ENCODE measurements at regions not wholly inside any gene's neighbourhood (a gene's known extent, or its start where the extent isn't known, plus 50 kb on each side); places are given as distances from the start of the nearest gene placed in this dataset.

DNA sequence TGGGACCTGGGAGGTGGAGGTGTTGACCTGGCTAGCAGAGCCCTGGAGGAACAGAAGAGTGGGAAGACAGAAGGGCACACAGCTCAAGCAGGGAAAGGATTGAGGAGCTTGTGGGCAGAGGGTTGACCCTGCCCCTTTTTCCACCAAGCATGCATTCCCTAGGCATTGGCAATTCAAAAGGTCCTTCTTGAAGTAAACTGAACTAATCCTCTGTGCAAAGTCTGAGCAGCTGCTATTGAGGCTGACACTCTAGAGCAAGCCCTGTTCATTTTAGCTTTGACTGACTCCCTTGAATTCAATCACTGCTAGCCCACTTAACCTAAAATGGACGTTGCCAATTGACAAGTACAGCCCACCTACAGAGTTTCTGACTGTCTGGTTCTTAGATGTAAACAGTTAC lies 116.5 kb upstream of the TNS3 start:
- TF ChIP-seq, protein P1, sequence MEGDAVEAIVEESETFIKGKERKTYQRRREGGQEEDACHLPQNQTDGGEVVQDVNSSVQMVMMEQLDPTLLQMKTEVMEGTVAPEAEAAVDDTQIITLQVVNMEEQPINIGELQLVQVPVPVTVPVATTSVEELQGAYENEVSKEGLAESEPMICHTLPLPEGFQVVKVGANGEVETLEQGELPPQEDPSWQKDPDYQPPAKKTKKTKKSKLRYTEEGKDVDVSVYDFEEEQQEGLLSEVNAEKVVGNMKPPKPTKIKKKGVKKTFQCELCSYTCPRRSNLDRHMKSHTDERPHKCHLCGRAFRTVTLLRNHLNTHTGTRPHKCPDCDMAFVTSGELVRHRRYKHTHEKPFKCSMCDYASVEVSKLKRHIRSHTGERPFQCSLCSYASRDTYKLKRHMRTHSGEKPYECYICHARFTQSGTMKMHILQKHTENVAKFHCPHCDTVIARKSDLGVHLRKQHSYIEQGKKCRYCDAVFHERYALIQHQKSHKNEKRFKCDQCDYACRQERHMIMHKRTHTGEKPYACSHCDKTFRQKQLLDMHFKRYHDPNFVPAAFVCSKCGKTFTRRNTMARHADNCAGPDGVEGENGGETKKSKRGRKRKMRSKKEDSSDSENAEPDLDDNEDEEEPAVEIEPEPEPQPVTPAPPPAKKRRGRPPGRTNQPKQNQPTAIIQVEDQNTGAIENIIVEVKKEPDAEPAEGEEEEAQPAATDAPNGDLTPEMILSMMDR (IDR thresholded peaks at IDR 0.05; ENCODE audit: poor library complexity): no peak
- TF ChIP-seq EZH2phosphoT487 (IDR thresholded peaks at IDR 0.05; ENCODE audit: low read depth, severe bottlenecking, unreplicated experiment): no peak
- TF ChIP-seq EZH2 (IDR thresholded peaks at IDR 0.05; ENCODE audit: borderline replicate concordance): no peak
